ENCODE measurements at regions not wholly inside any gene's neighbourhood (a gene's known extent, or its start where the extent isn't known, plus 50 kb on each side); places are given as distances from the start of the nearest gene placed in this dataset.

- FAIRE-seq = no peak
- no peak for DNase-seq (ENCODE audit: low read depth, low spot score)
- POLR2A ChIA-PET = no interaction called here
Observed at GRCh38 chr14:58812050-58812910, 174.5 kb downstream of the DACT1 start.

GRCh38 chr14:58813745-58814144 lies 176.0 kb downstream of the DACT1 start:
- BruUV-seq (replicated peaks) = no TSS peak
- CTCF ChIA-PET = interaction anchor here (1.2 kb wide), 1 partner anchor 9 kb away, joined by 3 read pairs; no protein-coding TSS in a partner anchor

More at GRCh38 chr14:58812050-58812910, 174.5 kb downstream of the DACT1 start:
- Histone ChIP-seq H3K4me1 (ENCODE audit: control insufficient read depth, extremely low read depth, insufficient read depth, low read length) (peaks cover 5% of the 10 kb centered on the region), H3K27me3 (ENCODE audit: control insufficient read depth in 2 of 2, insufficient read depth in 2 of 2, low read length in 2 of 2) (peaks cover 1 to 2% of the 10 kb centered on the region in 2 experiments), H3K9me3 (replicated peaks; ENCODE audit: control insufficient read depth, insufficient read depth, low read length) (no peaks in the 10 kb centered on the region), H3K36me3 (ENCODE audit: control insufficient read depth in 2 of 2, extremely low read depth in 1 of 2, insufficient read depth in 2 of 2, low read length in 2 of 2) (no peaks in the 10 kb centered on the region), H3K4me2 (ENCODE audit: insufficient read depth, low read length) (no peak overlapping the region), H3K9me1 (replicated peaks; ENCODE audit: control insufficient read depth, extremely low read depth, insufficient read depth, low read length) (no peaks in the 10 kb centered on the region), H4K20me1 (replicated peaks; ENCODE audit: control insufficient read depth, extremely low read depth, insufficient read depth, low read length) (no peaks in the 10 kb centered on the region), H3K4me3 (replicated peaks in 1 of 3; ENCODE audit: insufficient read depth in 1 of 3, low read depth in 1 of 3, low read length in 3 of 3) (no peak overlapping the region), H3K27ac (ENCODE audit: insufficient read depth, low read depth, low read length) (no peak overlapping the region), H2AFZ (ENCODE audit: low read depth, low read length) (no peak overlapping the region), H3K9ac (replicated peaks; ENCODE audit: extremely low read depth, insufficient read depth, low read length) (no peak overlapping the region), H3K79me2 (ENCODE audit: control insufficient read depth, insufficient read depth, low read length) (no peaks in the 10 kb centered on the region)
- intact Hi-C loops (cut with micrococcal nuclease) = no loop called here
- CTCF ChIA-PET = interaction anchor here (1.2 kb wide), 2 partner anchors 11 to 15 kb away, joined by 3 to 4 read pairs; no protein-coding TSS in a partner anchor
- no peak for TF ChIP-seq GATA2 (IDR thresholded peaks at IDR 0.05; ENCODE audit: insufficient read depth, insufficient read length, low read depth, low read length)
- TF ChIP-seq MYC (IDR thresholded peaks at IDR 0.05; ENCODE audit: low read depth, low read length) = no peak
- TF ChIP-seq MAX (IDR thresholded peaks at IDR 0.05; ENCODE audit: insufficient read depth, insufficient read length) = no peak
- no peak for TF ChIP-seq EZH2 (IDR thresholded peaks at IDR 0.05; ENCODE audit: borderline replicate concordance, low read depth, low read length, severe bottlenecking)
- no TSS peak for BruUV-seq (replicated peaks)
- dilution Hi-C loops (cut with MboI; ENCODE audit: extremely low pct_ligation_motif_present, low sequenced_read_pairs) = no loop called here

More at GRCh38 chr14:58813745-58814144, 176.0 kb downstream of the DACT1 start:
- Histone ChIP-seq H3K4me1 (ENCODE audit: control insufficient read depth, extremely low read depth, insufficient read depth, low read length) (peaks cover 2% of the 10 kb centered on the region), H3K4me2 (ENCODE audit: insufficient read depth, low read length) (no peak overlapping the region), H4K20me1 (replicated peaks; ENCODE audit: control insufficient read depth, extremely low read depth, insufficient read depth, low read length) (no peaks in the 10 kb centered on the region), H3K27ac (ENCODE audit: insufficient read depth, low read depth, low read length) (no peak overlapping the region), H3K9me1 (replicated peaks; ENCODE audit: control insufficient read depth, extremely low read depth, insufficient read depth, low read length) (no peaks in the 10 kb centered on the region), H3K4me3 (replicated peaks in 1 of 3; ENCODE audit: insufficient read depth in 1 of 3, low read depth in 1 of 3, low read length in 3 of 3) (no peak overlapping the region), H3K36me3 (ENCODE audit: control insufficient read depth in 2 of 2, extremely low read depth in 1 of 2, insufficient read depth in 2 of 2, low read length in 2 of 2) (no peaks in the 10 kb centered on the region), H3K9me3 (replicated peaks; ENCODE audit: control insufficient read depth, insufficient read depth, low read length) (no peaks in the 10 kb centered on the region), H3K79me2 (ENCODE audit: control insufficient read depth, insufficient read depth, low read length) (no peaks in the 10 kb centered on the region), H3K9ac (replicated peaks; ENCODE audit: extremely low read depth, insufficient read depth, low read length) (no peak overlapping the region), H2AFZ (ENCODE audit: low read depth, low read length) (no peak overlapping the region), H3K27me3 (ENCODE audit: control insufficient read depth in 2 of 2, insufficient read depth in 2 of 2, low read length in 2 of 2) (peaks cover 1 to 5% of the 10 kb centered on the region in 2 experiments)
- intact Hi-C loops (cut with micrococcal nuclease) (no loop called here), dilution Hi-C loops (cut with MboI; ENCODE audit: extremely low pct_ligation_motif_present, low sequenced_read_pairs) (no loop called here)
- FAIRE-seq = no peak
- DNase-seq (ENCODE audit: low read depth, low spot score) = no peak
- POLR2A ChIA-PET = no interaction called here
- TF ChIP-seq POLR2AphosphoS5 (IDR thresholded peaks at IDR 0.05; ENCODE audit: insufficient read depth, low read depth, low read length) = no peak
- no peak for TF ChIP-seq CTCF (IDR thresholded peaks at IDR 0.05; ENCODE audit: extremely low read depth in 1 of 2, insufficient read depth in 1 of 2, low read depth in 1 of 2, low read length in 2 of 2)
- TF ChIP-seq MYC (IDR thresholded peaks at IDR 0.05; ENCODE audit: low read depth, low read length) = no peak
- TF ChIP-seq JUN (IDR thresholded peaks at IDR 0.05; ENCODE audit: borderline replicate concordance, insufficient read depth, insufficient read length, low read depth) = no peak
- no peak for TF ChIP-seq MAX (IDR thresholded peaks at IDR 0.05; ENCODE audit: insufficient read depth, insufficient read length)
- no peak for TF ChIP-seq FOS (IDR thresholded peaks at IDR 0.05; ENCODE audit: borderline replicate concordance, insufficient read depth, low read length)
- TF ChIP-seq GATA2 (IDR thresholded peaks at IDR 0.05; ENCODE audit: insufficient read depth, insufficient read length, low read depth, low read length) = no peak
- TF ChIP-seq POLR2A (IDR thresholded peaks at IDR 0.05; ENCODE audit: low read depth, low read length) = no peak
- no peak for TF ChIP-seq EZH2 (IDR thresholded peaks at IDR 0.05; ENCODE audit: borderline replicate concordance, low read depth, low read length, severe bottlenecking)
